ENCODE measurements at regions not wholly inside any gene's neighbourhood (a gene's known extent, or its start where the extent isn't known, plus 50 kb on each side); places are given as distances from the start of the nearest gene placed in this dataset.
A peak's percentile ranks its signal among the peaks of the same experiment; 100 is the strongest.
"Not testable (repeated sequence)": the region's sequence is repeated elsewhere in the genome, so short reads cannot be mapped to it uniquely, and the experiment has no call there.

DNA sequence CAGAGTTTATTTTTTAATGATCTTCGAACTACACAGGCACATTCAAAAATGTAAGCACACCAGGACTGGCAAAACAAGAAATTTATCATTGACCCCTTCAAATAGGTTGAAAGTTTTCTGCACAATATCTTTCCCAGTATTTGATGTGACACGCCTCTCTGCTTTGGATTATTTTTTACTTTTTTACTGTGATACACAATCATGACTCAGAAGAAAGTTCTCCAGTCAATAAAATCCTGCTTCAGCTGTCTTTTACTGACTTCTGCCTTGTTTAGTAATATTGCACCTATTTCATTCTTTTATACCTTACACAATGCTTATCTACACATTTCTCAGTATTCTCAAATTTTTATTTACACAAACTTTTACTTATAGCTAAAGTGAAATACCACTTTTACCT lies 1750.4 kb downstream of the PCDH9 start:
- no peak for DNase-seq

DNA sequence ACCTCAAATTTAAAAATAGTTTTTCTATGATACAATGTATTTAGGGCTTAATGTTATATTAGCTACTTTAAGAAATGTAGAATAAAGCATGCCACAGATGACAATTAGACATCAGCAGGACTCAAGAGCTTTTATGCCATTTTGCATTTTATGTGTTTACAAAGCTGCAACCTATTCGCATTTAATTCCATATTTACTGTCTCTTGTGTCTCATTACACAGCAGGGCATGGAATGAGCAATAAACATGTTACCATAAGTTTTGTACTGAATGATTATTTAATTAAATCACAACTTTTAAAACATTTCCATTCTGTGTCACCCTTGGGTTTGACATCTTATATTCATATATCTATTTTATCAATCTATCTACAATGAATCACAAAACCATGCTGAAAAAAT lies 1756.9 kb downstream of the PCDH9 start:
- no peak for DNase-seq

DNA sequence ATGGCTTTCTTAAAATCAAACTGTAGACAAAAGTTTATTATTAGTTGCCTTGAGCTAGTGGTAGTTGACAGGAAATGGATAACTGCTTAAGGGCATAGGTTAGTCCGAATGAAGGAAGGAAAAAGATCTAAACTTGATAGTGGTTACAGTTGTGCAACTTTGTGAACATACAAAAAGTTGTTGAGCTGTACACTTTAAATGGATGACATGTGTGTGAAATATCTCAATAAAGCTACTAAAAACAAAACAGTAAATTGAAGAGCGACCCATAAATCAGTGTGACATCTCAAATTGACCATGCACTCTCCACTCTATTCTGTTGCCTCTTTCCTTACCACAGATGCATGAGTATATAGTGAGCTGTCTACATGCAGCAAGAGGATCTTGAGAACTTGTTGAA lies 1757.8 kb downstream of the PCDH9 start:
- DNase-seq = no peak

DNA sequence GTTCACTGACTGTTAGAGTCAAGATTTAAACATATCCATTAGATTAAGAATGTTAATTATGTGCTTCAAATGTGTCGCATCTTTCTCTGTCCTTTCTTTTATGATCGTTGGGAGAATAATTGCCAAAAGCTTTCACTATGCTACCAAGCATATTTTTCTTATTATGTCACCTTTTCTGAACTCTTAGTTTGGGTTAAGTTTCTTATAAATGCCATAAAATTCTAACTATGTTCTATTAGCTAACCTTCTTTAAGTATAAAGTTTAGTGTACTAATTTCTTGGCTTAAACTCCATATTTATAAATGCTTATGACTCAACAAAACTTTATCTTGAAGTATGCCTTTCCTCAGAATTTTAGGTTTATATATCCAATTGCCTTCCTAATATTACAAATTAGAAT lies 1759.4 kb downstream of the PCDH9 start:
- DNase-seq = no peak

DNA sequence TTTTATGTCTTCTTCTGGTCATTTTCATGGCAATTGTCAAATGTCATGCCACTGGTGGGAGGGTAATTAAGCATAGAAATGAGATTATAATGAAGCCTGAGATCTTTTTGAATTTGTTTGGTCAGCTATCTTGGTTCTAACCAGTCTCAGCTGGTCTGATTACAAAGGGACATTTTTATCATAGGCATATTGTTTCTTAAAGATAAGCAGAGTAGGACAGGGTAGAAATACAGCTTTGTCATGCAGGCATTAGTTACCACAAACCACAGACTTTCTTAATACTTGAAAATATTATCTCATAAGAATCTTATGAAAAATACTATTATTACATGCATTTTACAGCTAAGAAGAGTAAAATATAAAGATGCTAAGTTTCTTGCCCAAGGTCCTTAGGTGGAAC lies 1761.5 kb downstream of the PCDH9 start:
- no peak for DNase-seq

DNA sequence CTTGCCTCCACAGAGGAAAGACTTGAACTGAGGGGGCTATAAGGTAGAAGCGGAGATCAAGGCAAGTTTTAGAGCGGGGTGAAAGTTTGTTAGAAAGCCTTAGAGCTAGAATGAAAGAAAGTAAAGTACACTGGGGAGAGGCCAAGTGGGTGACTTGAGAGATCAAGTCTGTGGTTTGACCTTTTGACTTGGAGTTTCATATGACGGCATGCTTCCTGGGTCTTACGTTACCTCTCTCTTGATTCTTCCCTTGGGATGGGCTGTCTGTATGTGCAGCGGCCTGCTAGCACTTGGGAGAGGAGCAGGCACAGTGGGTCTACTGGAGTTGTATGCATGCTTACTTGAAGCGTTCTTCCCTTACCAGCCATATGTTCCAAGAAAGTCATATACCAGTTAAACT lies 1768.5 kb downstream of the PCDH9 start:
- DNase-seq = no peak

DNA sequence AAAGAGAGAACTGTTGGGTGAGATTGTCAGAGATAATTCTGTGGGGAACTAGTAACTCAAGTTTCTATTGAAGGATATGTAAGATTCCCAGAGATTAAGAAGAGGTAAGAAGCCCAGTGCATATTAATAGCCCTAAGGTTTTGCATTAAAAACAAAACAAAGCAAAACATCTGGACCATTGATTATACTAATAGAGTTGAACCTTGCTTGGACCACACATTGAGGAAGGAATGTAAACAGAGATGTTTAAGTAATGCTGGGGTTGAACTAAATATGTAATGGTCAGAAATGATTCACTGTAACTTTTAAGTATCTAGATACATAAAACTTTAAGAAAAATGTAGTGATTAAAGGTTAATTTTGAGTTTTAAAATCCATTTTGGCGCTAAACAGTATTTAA lies 1770.0 kb downstream of the PCDH9 start:
- DNase-seq = no peak

DNA sequence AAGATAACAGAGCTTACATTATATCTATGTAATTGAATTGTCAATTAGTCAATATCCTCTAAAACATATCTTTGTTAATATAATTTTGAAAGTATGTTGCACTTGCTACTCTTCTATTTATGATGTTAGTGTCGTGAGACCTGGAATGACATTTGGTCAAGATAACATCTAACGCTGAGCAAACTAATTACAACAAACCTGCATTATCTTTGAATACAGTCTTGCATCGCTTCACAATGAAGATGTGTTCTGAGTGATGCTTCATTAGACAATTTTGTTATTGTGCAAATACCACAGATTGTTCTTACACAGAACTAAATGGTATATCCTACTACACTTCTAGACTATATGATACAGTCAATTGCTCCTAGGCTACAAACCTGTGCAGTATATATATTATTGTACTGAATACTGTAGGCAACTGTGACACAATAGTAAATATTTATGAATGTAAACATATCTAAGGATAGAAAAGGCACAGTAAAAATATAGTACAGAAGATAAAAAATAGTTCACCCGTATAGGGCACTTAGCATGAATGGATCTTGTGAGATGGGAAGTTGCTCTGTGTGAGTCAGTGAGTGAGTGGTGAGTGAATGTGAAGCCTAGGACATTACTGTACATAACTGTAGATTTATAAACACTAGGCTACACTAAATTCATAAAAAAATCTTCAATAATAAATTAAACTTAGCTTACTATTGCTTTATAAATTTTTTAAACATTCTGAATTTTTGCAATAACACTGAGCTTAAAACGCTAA lies 1773.8 kb downstream of the PCDH9 start:
- no peak for DNase-seq

DNA sequence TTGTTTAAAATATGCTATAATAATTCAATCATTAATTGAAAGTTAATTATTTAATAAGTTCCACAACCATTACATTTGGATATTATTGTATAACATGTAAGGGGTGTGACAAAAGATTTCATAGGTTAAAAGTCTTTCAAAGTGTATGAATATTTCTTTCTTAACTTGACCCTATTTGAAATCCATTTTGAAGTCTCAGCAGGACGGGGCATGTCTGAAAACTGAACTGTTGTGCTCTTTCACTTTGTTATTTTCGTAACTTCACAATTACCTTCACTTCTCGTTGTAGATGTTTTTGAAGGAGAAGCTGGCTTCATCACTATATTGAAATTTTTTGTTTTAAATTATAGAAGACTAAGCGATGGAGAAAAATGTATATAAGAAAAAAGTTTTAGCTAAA lies 1775.7 kb downstream of the PCDH9 start:
- DNase-seq = no peak

DNA sequence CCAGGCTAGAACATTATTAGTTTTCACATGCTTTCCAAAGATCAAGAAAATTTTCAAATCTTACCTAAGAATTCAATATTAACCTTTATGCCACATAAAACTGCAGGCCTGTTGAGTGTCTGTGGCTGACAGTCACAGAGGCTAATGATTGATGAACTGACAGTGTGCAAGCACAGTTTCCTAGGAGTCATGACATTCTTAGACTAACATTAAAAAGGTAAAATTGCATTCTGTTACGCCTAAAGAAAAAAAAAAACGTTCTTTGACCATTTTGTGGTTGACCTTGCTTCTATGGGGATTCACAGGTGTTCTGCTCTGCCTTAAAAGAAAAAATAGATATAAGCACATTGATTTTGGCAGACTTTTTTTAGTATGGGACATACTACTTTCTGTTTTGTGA lies 1776.2 kb downstream of the PCDH9 start:
- DNase-seq = no peak

DNA sequence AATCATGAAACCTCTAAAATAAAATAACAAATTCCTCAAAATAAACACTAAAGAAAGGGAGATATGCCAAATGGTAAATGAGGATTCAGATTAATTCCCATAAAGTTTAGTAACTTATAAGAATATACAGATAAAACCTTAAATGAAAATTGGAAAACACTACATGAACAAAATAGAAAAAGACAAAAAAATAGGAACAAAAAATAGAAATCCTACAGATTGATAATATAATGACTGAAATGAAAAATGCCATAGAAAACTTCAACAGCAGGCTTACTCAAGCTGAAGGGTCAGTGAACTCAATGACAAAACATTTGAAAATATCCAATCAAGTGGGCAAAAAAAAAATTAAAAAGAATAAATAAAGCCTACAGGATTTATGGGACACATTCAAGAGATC lies 1784.8 kb downstream of the PCDH9 start:
- DNase-seq = no peak

DNA sequence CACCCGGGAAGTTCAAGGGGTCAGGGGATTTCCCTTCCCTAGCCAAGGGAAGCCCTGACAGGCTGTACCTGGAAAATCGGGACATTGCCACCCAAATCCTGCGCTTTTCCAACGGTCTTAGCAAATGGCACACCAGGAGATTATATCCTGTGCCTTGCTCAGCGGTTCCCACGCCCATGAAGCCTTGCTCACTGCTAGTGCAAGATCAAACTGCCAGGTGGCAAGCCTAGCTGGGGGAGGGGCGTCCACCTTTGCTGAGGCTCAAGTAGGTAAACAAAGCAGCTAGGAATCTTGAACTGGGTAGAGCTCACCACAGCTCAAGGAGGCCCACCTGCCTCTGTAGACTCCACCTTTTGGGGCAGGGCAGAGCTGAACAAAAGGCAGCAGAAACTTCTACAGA lies 1794.5 kb downstream of the PCDH9 start:
- DNase-seq = no peak

DNA sequence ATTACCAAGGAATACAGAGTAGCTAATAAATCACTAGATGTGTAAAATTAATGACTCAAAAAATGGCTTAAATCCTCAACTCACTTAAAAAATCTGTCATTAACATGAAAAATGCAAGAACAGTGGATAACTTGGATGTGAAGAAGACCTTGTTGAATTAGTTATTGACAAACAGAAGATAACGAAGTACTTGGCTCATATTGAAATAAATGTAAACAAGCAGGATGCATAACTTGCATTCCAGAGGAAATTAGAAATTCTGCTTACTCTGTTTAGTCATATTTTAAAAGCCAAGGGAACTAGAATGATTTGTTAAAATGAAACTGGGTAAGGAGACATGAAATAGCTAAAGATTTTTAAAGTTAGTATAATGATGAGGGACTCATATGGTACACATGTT lies 1812.2 kb downstream of the PCDH9 start:
- DNase-seq = peak; percentile 1

DNA sequence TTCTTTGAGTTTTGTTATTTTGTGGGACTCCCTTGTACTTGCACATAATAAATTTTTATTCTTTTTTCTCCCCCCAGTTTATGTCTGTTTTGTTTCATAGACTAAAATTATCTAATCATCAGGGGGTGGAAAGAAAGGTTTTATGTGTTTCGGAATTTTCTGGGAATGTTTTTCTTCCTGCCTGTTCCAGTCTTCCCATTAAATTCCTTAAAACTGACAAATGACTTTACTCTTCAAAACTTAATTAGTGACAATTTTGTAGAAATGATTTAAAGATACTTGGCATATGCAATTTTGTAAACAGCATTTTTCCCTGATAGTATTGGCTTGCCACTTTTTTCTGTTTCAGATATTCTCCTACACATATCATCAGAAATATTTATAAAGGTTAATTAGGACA lies 1813.4 kb downstream of the PCDH9 start:
- no peak for DNase-seq

DNA sequence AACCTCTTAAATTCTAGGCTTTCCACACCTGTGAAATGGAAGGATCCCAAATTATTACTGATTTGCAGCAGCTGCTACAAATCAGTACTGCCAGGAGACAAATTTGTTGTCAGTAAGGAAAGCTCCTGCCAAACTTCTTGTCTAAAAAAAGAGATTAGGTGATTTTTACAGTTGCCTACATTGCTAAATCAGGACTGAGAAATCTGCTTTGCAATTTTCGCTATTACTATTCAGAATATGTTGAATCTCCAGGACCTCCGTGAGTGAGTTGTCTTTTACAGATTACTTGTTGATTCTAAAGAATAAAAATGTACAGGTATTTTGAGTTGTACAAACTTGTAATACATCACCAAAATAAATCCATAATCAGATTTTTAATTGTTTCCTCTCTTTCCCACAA lies 1815.9 kb downstream of the PCDH9 start:
- DNase-seq = no peak

DNA sequence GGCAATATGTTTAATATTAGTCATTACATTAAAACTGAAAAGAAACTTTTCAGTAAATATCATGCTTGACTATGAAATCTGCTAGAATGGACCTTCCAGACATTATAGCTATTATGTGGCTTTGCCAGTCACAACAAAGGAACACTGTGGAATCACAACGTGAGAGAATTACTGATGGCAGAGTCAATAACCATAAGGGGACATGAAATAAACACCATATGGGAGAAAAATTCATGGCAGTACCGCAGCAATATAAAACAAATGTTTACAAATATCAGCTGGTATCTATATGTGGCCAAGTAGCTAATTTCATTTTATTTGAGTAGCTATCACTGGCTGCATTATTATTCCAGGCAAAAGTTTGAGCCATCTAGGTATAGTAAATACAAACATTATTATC lies 1818.6 kb downstream of the PCDH9 start:
- DNase-seq = no peak

DNA sequence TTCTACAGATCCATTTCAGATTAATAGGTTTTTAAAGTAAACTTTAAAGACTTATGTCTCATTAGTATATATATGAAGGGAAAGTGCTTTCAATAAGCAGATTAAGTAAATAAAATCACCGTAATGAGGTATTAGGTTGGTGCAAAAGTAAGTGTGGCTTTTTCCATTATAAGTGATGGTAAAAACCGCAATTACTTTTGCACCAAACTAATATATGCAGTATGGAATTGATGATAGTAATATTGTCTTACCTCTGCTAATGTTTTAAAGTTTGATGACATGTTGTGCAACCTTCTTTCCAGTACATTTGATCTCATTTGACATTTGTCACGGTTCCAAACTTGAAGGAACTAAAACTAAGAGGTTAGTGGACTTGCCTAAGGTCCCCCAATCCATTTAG lies 1819.3 kb downstream of the PCDH9 start:
- no peak for DNase-seq

DNA sequence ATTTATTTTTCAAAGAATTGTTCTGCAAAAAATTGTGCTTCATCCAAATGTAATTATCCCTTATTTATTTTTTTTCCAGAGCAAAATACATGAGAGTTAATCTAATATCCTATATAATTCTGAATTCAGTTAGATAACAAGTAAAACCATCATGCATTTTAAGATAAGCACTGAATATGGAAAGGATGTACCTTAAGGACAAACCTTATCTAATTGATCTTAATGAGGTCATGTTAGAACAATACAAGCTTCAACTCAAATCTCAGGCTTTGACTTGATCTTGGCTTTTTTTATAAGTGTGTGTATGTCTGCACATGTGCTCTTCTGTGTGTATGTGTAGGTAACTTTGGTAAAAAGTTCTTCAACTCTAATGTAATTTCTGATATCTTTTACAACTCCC lies 1828.8 kb downstream of the PCDH9 start:
- no peak for DNase-seq

DNA sequence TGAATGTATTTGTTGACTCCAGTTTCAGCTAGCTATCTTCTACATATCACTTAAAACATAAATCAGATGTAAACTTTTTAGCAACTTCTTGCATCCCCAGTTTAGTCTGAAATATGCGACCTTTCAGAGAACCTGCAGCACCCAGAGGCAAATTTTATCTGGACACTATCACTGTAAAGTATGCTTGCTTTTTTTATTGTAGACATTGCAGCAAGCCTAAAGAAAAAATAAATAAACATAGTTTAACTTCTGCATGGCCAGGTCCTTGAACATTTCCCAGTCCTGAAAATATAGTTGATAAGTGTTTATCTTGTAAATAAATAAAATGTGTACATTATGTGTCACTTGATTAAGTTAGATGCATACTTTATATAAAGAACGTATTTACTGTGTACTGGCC lies 1829.4 kb downstream of the PCDH9 start:
- no peak for DNase-seq

DNA sequence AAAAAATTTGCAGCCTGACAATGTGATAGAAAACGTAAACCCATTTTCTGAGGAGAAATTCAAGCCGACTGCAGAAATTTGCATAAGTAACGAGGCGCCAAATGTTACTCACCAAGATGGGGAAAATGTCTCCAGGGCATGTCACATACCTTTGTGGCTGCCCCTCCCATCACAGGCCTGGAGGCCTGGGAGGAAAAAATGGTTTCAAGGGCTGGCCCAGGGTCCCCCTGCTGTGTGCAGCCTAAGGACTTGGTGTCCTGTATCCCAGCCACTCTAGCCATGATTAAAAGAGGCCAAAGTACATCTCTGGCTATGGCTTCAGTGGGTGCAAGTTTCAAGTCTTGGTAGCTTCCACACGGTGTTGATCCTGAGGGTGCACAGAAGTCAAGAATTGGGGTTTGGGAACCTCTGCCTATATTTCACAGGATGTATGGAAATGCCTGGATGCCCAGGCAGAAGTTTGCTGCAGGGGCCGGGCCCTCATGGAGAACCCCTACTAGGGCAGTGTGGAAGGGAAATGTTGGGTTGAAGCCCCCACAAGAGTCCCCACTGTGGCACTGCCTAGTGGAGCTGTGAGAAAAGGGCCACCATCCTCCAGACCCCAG lies 1842.3 kb downstream of the PCDH9 start:
- DNase-seq = no peak

DNA sequence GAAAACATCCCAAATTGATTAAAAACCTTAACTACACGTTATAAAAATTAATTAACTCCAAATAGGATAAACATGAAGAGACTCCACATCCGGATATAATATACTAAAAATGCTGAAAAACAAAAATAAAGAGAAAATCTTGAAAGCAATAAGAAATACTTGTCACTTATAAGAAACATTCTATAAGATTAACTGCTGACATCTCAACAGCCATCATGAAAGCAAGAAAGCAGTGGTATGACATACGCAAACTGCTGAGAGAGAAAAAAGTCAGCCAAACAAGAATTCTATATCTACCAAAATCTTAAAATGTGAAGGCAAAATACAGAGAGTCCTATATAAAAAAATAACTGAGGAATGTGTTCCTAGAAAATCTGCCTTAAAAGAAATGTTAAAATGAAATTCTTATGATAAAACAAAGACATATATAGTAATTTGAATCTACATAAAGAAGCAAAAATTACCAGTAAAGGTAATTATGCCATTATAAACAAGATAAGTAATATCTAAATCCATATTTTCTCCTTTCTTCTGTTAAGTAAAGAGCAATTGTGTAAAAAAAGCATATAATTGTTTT lies 1851.1 kb downstream of the PCDH9 start:
- DNase-seq = no peak

DNA sequence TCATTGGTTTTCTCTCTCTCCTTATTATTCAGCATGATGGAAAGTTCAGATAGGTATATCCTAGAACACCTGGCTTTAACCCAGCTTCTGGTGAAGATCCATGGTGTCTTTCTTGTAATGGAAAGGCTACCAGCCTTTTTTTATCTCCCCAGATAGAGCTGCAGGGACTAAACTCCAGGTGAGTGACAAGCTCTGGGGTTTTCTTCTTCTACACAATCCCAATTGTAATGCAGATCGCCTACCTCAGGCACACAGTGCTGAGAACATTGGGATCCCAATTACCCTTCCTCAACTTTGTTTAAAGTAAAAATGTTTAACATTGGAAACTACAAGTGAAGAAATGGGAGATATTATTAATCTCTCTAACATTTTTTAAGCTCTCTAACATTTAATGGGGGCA lies 1851.7 kb downstream of the PCDH9 start:
- DNase-seq = no peak

DNA sequence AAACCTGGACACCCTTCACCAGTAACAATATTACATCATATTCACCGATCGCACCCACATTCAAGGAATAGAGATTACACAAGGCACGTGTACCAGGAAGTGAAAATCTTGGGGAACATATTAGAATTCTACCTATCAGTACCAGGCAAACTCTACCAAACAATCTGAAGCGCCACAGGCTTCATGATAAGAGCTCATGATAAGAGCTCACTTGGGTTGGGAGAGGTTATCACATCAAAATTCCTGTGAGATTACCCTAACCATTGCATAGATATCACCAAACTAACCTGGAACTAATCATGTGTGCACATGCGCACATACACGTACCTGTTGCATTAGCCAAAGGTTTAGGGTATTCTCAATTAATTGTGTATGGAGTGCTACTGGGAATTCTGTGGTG lies 1861.3 kb downstream of the PCDH9 start:
- DNase-seq = no peak

DNA sequence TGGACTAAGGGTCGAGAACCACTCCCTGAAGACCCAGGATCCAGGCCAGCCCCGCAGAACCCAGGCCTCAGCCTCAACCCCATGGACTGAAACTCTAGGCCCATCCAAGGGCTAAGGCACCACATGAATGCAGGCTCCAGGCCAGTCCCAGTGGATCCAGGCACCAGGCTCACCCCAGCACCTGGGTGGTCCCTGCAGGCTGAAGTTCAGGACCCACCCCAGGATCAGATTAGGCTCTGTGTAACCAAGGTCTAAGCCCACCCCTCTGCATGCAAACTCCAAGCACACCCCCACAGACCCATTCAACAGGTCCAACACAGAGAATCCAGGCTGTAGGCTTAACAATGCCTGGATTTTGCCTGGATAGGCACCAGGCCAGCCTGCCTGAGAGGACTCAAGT lies 1876.2 kb downstream of the PCDH9 start:
- no peak for DNase-seq

DNA sequence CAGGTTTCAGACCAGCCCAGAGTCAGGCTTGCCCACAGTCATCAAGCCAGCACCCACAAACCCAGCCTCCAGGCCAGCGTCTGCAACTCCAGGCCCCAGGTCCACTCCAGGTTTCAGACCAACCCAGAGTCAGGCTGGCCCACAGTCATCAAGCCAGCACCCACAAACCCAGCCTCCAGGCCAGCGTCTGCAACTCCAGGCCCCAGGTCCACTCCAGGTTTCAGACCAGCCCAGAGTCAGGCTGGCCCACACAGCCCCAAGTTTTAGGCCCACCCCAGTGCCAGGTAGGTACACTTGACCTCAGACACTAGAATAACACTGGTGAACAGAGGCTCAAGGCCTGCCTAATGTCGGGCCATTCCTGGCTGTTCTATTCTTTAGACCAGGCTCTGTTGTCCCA lies 1877.0 kb downstream of the PCDH9 start:
- not testable (repeated sequence) for DNase-seq

Data from hindlimb muscle (tissue), 1 donor.